A673 (cell line): ENCODE measurements at regions not wholly inside any gene's neighbourhood (a gene's known extent, or its start where the extent isn't known, plus 50 kb on each side); places are given as distances from the start of the nearest gene placed in this dataset.

Experiments used
- BruUV-seq: library from RNA; stranded (reverse); fragments of 400-500 nt; replicated peaks from 2 replicates; lab custom pipeline; 2021; lab: Mats Ljungman, UMichigan
- CTCF ChIA-PET: fragments of 300-600 bp; sonication (Branson Sonifier 250); formaldehyde crosslinking; loops from one replicate; lab custom pipeline; 2022; ENCODE audit warnings: antibody characterized with exemption; lab: Charles Lee
- POLR2A ChIA-PET: fragments of 300-600 bp; sonication (Branson Sonifier 250); formaldehyde crosslinking; loops from one replicate; lab custom pipeline; 2022; ENCODE audit warnings: antibody characterized with exemption; ENCODE audit not compliant: low non-redundant PET; lab: Charles Lee
- DNase-seq: peaks from one replicate; pipeline ENCODE4 v3.0.0-alpha.2; 2015; ENCODE audit warnings: low spot score
- H3K27ac ChIP-seq: fragments of 200-600 bp; sonication (generic); 2 replicates; pipeline ENCODE4 v1.5.1; 2016; ENCODE audit warnings: mixed run types, low read depth, mild to moderate bottlenecking, mixed read lengths, antibody characterized with exemption, low read length; ENCODE audit not compliant: poor library complexity, severe bottlenecking
- H3K27me3 ChIP-seq: fragments of 200-600 bp; sonication (generic); replicated peaks from 2 replicates; pipeline ENCODE4 v1.6.1; 2017; ENCODE audit warnings: mixed run types, low read depth, mild to moderate bottlenecking, mixed read lengths, antibody characterized with exemption, low read length; ENCODE audit not compliant: insufficient read depth, poor library complexity
- H3K36me3 ChIP-seq: fragments of 200-600 bp; sonication (generic); 2 replicates; pipeline ENCODE4 v1.6.1; 2016; ENCODE audit warnings: mixed run types, mild to moderate bottlenecking, mixed read lengths, antibody characterized with exemption, low read length; ENCODE audit not compliant: insufficient read depth, poor library complexity, severe bottlenecking
- H3K4me1 ChIP-seq: fragments of 200-600 bp; sonication (generic); 2 replicates; pipeline ENCODE4 v1.6.1; 2017; ENCODE audit warnings: mixed run types, mild to moderate bottlenecking, mixed read lengths, antibody characterized with exemption, low read length; ENCODE audit not compliant: insufficient read depth, poor library complexity, severe bottlenecking
- H3K4me3 ChIP-seq: fragments of 200-600 bp; sonication (generic); 2 replicates; pipeline ENCODE4 v1.5.1; 2016; ENCODE audit warnings: low read depth, mixed run types, mild to moderate bottlenecking, mixed read lengths, low read length; ENCODE audit not compliant: poor library complexity, severe bottlenecking
- H3K9me3 ChIP-seq: fragments of 200-600 bp; sonication (generic); 2 replicates; pipeline ENCODE4 v1.6.1; 2016; ENCODE audit warnings: mixed run types, low read depth, mild to moderate bottlenecking, mixed read lengths, antibody characterized with exemption, low read length; ENCODE audit not compliant: poor library complexity, severe bottlenecking
- EZH2 ChIP-seq: fragments of 200-600 bp; sonication (generic); IDR thresholded peaks from 2 replicates; pipeline ENCODE4 v1.6.1; 2017; ENCODE audit warnings: borderline replicate concordance, low read depth, mild to moderate bottlenecking, mixed read lengths, antibody characterized with exemption, low read length; ENCODE audit not compliant: poor library complexity, severe bottlenecking
- intact Hi-C: fragments of 100-400 bp; cut with micrococcal nuclease; formaldehyde crosslinking; loops from one replicate; pipeline ENCODE4 v1.10.0; 2022; ENCODE audit not compliant: unreplicated experiment
- TF ChIP-seq, protein P1 (sequence below): fragments of 300-800, 200-600 bp; sonication (generic); conservative IDR thresholded peaks from 2 replicates; pipeline ENCODE4 v1.5.1; 2017; ENCODE audit warnings: low read depth, mild to moderate bottlenecking, antibody characterized with exemption, low read length, moderate library complexity, mixed read lengths

DNA sequence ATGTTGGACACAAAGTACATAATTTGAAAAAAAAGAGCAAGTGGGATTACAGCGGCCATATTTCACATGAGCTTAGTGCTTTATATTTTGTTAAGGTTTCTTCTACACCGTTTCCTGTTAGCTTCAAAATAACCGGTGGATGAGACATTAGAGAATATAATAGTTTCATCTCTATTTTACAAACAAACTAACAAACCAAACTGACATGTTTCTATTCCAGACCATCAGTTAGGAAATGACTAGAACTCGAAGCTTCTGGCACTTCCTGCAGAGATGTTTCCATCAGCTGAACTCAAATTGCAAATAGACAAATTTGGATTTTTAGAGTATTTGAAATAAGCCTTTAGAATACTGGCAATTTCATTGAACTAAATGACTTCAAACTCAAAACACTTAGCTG, 86.5 kb downstream of the MTRR start:
- no peaks in the 10 kb centered on the region for H3K4me1 ChIP-seq
- no peak for TF ChIP-seq EZH2
- TF ChIP-seq, protein P1, sequence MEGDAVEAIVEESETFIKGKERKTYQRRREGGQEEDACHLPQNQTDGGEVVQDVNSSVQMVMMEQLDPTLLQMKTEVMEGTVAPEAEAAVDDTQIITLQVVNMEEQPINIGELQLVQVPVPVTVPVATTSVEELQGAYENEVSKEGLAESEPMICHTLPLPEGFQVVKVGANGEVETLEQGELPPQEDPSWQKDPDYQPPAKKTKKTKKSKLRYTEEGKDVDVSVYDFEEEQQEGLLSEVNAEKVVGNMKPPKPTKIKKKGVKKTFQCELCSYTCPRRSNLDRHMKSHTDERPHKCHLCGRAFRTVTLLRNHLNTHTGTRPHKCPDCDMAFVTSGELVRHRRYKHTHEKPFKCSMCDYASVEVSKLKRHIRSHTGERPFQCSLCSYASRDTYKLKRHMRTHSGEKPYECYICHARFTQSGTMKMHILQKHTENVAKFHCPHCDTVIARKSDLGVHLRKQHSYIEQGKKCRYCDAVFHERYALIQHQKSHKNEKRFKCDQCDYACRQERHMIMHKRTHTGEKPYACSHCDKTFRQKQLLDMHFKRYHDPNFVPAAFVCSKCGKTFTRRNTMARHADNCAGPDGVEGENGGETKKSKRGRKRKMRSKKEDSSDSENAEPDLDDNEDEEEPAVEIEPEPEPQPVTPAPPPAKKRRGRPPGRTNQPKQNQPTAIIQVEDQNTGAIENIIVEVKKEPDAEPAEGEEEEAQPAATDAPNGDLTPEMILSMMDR: no peak
- no peaks in the 10 kb centered on the region for H3K27me3 ChIP-seq
- no peak overlapping the region for H3K4me3 ChIP-seq
- no peak for DNase-seq
- intact Hi-C loops: no loop called here
- no peaks in the 10 kb centered on the region for H3K36me3 ChIP-seq
- ChIA-PET CTCF (no interaction called here), POLR2A (no interaction called here)
- BruUV-seq: no TSS peak
- H3K27ac ChIP-seq: no peak overlapping the region
- no peaks in the 10 kb centered on the region for H3K9me3 ChIP-seq

- Histone ChIP-seq H3K9me3 (no peaks in the 10 kb centered on the region), H3K4me3 (no peak overlapping the region), H3K36me3 (no peaks in the 10 kb centered on the region), H3K27me3 (no peaks in the 10 kb centered on the region), H3K27ac (no peak overlapping the region), H3K4me1 (no peaks in the 10 kb centered on the region)
- BruUV-seq: no TSS peak
- TF ChIP-seq, protein P1: no peak
- no peak for TF ChIP-seq EZH2
- intact Hi-C loops: no loop called here
- DNase-seq: no peak
- ChIA-PET CTCF (no interaction called here), POLR2A (no interaction called here)
Observed at GRCh38 chr5:7957329-7957728, 88.4 kb downstream of the MTRR start.

- POLR2A ChIA-PET: no interaction called here
- intact Hi-C loops: no loop called here
- CTCF ChIA-PET: no interaction called here
Observed at GRCh38 chr5:7960142-7960541, 91.2 kb downstream of the MTRR start.

More at GRCh38 chr5:7960142-7960541, 91.2 kb downstream of the MTRR start:
- no peak for DNase-seq
- no peaks in the 10 kb centered on the region for H3K27me3 ChIP-seq
- no peak overlapping the region for H3K4me3 ChIP-seq
- no peaks in the 10 kb centered on the region for H3K4me1 ChIP-seq
- no peak overlapping the region for H3K27ac ChIP-seq
- TF ChIP-seq EZH2: no peak
- TF ChIP-seq, protein P1: no peak
- BruUV-seq: no TSS peak
- H3K36me3 ChIP-seq: no peaks in the 10 kb centered on the region
- H3K9me3 ChIP-seq: no peaks in the 10 kb centered on the region
